ENCODE measurements at regions not wholly inside any gene's neighbourhood (a gene's known extent, or its start where the extent isn't known, plus 50 kb on each side); places are given as distances from the start of the nearest gene placed in this dataset.
"Not testable (repeated sequence)": the region's sequence is repeated elsewhere in the genome, so short reads cannot be mapped to it uniquely, and the experiment has no call there.

GRCh38 chr17:30693772-30694171 lies 130.7 kb downstream of the CRLF3 start:
- DNase-seq (ENCODE audit: low read depth in 1 of 2, low spot score in 1 of 2): peak in 1 of 2 experiments; percentile 56
- H3K27me3 ChIP-seq (ENCODE audit: insufficient read depth, poor library complexity, severe bottlenecking); H3K27ac ChIP-seq (replicated peaks); H3K4me3 ChIP-seq (replicated peaks; ENCODE audit: insufficient read depth, low read length): not testable (repeated sequence)
- TF ChIP-seq, protein P1, sequence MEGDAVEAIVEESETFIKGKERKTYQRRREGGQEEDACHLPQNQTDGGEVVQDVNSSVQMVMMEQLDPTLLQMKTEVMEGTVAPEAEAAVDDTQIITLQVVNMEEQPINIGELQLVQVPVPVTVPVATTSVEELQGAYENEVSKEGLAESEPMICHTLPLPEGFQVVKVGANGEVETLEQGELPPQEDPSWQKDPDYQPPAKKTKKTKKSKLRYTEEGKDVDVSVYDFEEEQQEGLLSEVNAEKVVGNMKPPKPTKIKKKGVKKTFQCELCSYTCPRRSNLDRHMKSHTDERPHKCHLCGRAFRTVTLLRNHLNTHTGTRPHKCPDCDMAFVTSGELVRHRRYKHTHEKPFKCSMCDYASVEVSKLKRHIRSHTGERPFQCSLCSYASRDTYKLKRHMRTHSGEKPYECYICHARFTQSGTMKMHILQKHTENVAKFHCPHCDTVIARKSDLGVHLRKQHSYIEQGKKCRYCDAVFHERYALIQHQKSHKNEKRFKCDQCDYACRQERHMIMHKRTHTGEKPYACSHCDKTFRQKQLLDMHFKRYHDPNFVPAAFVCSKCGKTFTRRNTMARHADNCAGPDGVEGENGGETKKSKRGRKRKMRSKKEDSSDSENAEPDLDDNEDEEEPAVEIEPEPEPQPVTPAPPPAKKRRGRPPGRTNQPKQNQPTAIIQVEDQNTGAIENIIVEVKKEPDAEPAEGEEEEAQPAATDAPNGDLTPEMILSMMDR (IDR thresholded peaks at IDR 0.05; ENCODE audit: insufficient read depth, low read length): peak; percentile 17

GRCh38 chr17:30689266-30690000 lies 135.1 kb downstream of the CRLF3 start:
- not testable (repeated sequence) for H3K27ac ChIP-seq (replicated peaks); H3K27me3 ChIP-seq (ENCODE audit: insufficient read depth, poor library complexity, severe bottlenecking); DNase-seq (ENCODE audit: low read depth in 1 of 2, low spot score in 1 of 2); H3K4me3 ChIP-seq (replicated peaks; ENCODE audit: insufficient read depth, low read length)

DNA sequence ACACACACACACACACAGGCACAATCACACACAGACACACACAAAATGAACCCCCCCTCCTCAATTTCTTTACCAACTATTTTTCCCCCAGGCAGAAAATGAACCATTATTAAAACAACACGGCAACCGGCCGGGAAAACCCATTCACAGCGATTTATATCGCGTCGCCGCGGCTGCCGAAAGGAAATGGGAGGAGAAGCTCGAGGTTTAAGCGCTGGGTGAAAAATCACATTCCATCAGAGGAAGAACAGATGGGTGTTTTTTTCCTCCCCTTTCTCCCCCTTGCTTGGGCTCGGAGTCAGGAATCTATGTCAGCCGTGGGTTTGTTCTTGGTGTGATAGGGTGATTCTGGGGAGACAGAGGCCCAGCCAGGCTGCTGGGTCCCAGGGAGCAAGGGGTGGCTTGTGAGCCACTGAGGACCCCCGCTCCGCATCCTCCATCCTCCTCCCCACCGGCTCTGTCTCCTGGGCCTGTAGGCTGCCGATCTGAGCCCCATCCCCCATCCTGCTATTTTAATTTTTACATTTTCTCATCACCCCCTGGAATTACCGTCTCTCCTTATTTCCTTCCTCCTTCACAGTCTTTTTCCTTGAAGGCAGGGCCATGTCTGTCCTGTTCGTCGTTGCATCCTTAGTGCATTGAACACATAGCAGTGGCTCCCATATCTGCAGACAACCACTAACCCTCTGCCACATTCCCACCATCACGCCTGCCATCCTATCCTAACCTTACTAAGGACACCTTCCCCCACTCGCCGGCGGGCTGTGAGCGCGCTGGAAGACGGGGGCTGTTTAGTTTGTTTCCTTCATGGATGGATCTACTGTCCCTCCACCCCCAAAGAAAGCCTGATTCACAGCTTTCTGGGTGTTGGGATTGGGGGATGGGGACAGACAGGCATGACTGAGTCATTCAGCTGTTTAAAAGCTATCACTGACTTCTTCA lies 137.7 kb downstream of the CRLF3 start:
- H3K4me3 ChIP-seq (replicated peaks; ENCODE audit: insufficient read depth, low read length); H3K27me3 ChIP-seq (ENCODE audit: insufficient read depth, poor library complexity, severe bottlenecking); H3K27ac ChIP-seq (replicated peaks); DNase-seq (ENCODE audit: low read depth in 1 of 2, low spot score in 1 of 2): not testable (repeated sequence)

- not testable (repeated sequence) for H3K4me3 ChIP-seq (replicated peaks; ENCODE audit: insufficient read depth, low read length); DNase-seq (ENCODE audit: low read depth in 1 of 2, low spot score in 1 of 2); H3K27me3 ChIP-seq (ENCODE audit: insufficient read depth, poor library complexity, severe bottlenecking); H3K27ac ChIP-seq (replicated peaks)
These were observed 142.2 kb downstream of the CRLF3 start for GRCh38 chr17:30682280-30682679.

DNA sequence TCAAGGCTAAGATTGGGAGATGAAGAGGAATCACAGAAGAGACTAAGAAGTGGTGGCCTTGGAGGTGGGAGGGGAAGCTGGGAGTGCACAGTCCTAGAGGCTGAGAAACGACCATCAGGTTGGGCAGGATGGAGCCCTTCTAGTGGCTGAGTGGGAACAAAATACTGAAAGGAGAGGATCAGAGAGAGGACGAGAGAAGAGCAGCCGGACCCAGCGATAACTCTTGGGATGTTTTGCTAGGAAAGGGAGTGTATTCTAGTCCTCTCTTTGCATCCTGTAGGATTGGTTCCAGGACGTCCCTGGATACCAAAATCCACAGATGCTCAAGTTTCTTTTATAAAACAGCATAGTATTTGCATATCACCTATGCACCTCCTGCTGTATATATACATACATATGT lies 143.8 kb downstream of the CRLF3 start:
- H3K27me3 ChIP-seq (ENCODE audit: insufficient read depth, poor library complexity, severe bottlenecking); H3K4me3 ChIP-seq (replicated peaks; ENCODE audit: insufficient read depth, low read length); DNase-seq (ENCODE audit: low read depth in 1 of 2, low spot score in 1 of 2); H3K27ac ChIP-seq (replicated peaks): not testable (repeated sequence)

- Histone ChIP-seq H3K4me3 (replicated peaks; ENCODE audit: insufficient read depth, low read length) (no peak overlapping the region), H3K27me3 (ENCODE audit: insufficient read depth, poor library complexity, severe bottlenecking) (no peaks in the 10 kb centered on the region), H3K27ac (replicated peaks) (no peak overlapping the region)
- DNase-seq (ENCODE audit: low read depth in 1 of 2, low spot score in 1 of 2): no peak
- TF ChIP-seq POLR2AphosphoS5 (IDR thresholded peaks at IDR 0.05; ENCODE audit: low read depth) (no peak), SPI1 (IDR thresholded peaks at IDR 0.05; ENCODE audit: borderline replicate concordance, low read depth) (no peak), GABPA (IDR thresholded peaks at IDR 0.05; ENCODE audit: low read depth) (no peak)
- TF ChIP-seq, protein P2, sequence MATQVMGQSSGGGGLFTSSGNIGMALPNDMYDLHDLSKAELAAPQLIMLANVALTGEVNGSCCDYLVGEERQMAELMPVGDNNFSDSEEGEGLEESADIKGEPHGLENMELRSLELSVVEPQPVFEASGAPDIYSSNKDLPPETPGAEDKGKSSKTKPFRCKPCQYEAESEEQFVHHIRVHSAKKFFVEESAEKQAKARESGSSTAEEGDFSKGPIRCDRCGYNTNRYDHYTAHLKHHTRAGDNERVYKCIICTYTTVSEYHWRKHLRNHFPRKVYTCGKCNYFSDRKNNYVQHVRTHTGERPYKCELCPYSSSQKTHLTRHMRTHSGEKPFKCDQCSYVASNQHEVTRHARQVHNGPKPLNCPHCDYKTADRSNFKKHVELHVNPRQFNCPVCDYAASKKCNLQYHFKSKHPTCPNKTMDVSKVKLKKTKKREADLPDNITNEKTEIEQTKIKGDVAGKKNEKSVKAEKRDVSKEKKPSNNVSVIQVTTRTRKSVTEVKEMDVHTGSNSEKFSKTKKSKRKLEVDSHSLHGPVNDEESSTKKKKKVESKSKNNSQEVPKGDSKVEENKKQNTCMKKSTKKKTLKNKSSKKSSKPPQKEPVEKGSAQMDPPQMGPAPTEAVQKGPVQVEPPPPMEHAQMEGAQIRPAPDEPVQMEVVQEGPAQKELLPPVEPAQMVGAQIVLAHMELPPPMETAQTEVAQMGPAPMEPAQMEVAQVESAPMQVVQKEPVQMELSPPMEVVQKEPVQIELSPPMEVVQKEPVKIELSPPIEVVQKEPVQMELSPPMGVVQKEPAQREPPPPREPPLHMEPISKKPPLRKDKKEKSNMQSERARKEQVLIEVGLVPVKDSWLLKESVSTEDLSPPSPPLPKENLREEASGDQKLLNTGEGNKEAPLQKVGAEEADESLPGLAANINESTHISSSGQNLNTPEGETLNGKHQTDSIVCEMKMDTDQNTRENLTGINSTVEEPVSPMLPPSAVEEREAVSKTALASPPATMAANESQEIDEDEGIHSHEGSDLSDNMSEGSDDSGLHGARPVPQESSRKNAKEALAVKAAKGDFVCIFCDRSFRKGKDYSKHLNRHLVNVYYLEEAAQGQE (IDR thresholded peaks at IDR 0.05; ENCODE audit: insufficient replicate concordance, low read depth): no peak
- TF ChIP-seq, protein P1 (IDR thresholded peaks at IDR 0.05; ENCODE audit: insufficient read depth, low read length): no peak
These were observed 146.8 kb downstream of the CRLF3 start for GRCh38 chr17:30677550-30678249.

- H3K27ac ChIP-seq (replicated peaks); H3K4me3 ChIP-seq (replicated peaks; ENCODE audit: insufficient read depth, low read length); H3K27me3 ChIP-seq (ENCODE audit: insufficient read depth, poor library complexity, severe bottlenecking); DNase-seq (ENCODE audit: low read depth in 1 of 2, low spot score in 1 of 2): not testable (repeated sequence)
These were observed 148.6 kb downstream of the CRLF3 start for GRCh38 chr17:30675777-30676492.

- not testable (repeated sequence) for DNase-seq (ENCODE audit: low read depth in 1 of 2, low spot score in 1 of 2); H3K27ac ChIP-seq (replicated peaks); H3K4me3 ChIP-seq (replicated peaks; ENCODE audit: insufficient read depth, low read length); H3K27me3 ChIP-seq (ENCODE audit: insufficient read depth, poor library complexity, severe bottlenecking)
These were observed 155.3 kb downstream of the CRLF3 start for GRCh38 chr17:30669217-30669649.
